GM18519 (cell line): ENCODE measurements at regions not wholly inside any gene's neighbourhood (a gene's known extent, or its start where the extent isn't known, plus 50 kb on each side); places are given as distances from the start of the nearest gene placed in this dataset.
"Not testable (repeated sequence)": the region's sequence is repeated elsewhere in the genome, so short reads cannot be mapped to it uniquely, and the experiment has no call there.

ENCODE experiments used
- ATAC-seq: cut with Tn5 transposase; IDR thresholded peaks from one replicate; pipeline ENCODE4 v1.9.1; 2021; ENCODE audit warnings: mild to moderate bottlenecking, moderate library complexity; ENCODE audit not compliant: unreplicated experiment, low FRiP score

DNA sequence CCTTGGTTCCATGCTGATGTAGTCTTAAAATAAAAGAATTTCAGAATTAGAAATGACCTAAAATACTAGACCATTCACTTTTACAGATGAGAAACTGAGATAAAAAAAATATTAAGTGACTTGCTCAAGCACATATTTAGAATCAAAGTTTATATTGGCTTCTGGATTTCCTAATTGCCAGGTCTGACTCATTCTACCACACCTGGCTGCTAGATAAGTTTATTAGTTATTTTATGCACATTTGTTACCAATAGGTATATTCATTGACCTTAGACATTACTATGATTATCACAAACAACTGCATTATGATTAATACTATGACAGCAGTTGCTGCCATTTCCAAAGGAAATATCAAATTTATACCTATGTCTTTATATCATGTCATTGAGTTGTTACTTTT lies 497.5 kb downstream of the RWDD3 start:
- ATAC-seq: no peak

- no peak for ATAC-seq
Observed at GRCh38 chr1:95733031-95733430, 499.0 kb downstream of the RWDD3 start.

GRCh38 chr1:95733671-95734070 lies 499.7 kb downstream of the RWDD3 start:
- no peak for ATAC-seq

- no peak for ATAC-seq
Observed at GRCh38 chr1:95734560-95734959, 500.6 kb downstream of the RWDD3 start.

DNA sequence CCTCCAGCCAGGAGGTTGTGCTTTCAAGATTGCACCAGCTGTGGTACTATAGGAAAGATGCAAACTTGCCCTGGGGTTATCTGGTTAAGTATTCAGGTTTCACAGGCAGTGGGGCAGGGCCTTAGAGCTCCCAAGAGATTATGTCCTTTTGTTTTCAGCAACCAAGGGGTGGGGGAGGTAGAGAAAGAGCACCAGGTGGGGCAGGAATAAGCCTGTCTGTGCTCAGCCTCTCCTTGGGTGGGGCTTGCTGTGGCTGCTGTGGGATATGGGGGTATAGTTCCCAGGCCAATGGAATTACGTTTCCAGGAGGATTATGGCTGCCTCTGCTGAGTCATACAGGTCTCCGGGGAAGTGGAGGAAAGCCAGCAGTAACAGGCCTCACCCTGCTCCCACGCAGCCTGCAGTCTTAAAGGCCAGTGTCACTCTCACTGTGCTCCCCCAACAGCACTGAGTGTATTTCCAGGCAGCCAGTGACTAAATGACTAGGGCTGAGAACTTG lies 508.6 kb downstream of the RWDD3 start:
- no peak for ATAC-seq

- ATAC-seq: no peak
Observed at GRCh38 chr1:95744731-95745130, 510.7 kb downstream of the RWDD3 start.

- no peak for ATAC-seq
Observed at GRCh38 chr1:95752515-95753381, 518.7 kb downstream of the RWDD3 start.

DNA sequence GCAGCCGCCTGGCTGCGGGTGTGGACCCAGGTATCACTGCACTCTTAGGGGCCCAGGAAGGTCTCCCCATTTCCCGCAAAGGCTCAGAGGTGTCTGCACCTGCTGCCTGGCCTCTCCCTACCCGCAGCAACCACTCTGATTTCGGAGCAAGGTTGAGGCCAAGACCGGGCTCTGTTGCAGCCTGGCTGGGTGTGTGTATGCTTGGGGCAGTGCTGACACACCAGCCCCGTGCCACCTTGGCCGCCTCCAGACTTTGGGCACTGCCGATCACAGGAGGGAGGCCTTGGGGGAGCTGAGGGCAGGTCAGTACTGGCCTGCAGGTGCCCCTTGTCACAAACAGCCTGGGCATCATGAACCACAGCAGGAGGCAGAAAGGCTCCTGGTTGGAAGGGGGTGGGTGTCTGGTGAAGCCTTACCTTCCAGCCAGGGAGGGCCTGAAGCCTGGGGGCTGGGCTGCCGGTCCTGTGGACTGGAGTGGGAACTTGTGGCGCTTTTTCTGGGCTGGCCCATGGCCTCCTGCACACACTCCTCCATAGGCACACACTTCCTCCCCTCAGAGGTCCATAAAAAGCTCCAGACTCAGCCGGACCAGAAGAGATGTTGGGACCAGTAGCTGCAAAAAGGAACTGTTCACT lies 519.5 kb downstream of the RWDD3 start:
- no peak for ATAC-seq

DNA sequence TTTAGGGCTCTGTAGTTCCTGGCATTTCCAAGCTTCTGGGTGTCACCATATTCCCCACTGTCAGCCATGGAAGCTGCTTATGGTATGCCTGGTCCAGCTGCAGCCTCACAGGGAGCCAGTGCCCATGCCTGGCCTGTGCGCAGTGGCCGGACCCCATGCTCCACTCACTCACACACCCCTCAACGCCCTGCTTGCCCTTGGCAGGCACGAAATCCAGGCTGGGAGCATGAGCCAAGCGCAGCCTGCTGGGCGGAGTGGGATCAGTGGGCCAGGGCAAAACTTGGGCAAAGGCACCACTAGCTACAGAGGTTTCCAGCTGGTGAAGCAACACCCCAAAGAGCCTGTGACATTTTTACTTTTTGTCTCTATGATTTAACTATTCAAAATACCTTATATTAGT lies 520.4 kb downstream of the RWDD3 start:
- ATAC-seq: no peak

DNA sequence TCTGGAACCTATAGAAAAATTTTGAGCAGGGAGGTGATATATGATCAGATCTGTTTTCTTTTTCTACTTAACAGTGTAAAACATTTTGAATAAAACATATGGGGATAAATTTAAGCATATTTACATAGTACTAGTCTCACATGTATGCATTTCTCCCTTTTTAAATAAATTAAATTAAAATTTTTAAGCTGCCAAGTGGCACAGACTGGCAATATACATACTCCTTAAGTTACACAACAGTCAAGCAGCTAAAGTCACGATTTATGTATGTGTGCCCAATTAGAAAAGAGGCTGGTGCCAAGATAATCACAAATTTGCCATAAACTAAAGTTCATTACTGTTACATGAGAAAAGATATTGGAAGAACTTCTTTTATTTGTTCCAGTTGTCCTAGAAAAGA lies 532.0 kb downstream of the RWDD3 start:
- ATAC-seq: no peak

GRCh38 chr1:95770581-95770980 lies 536.6 kb downstream of the RWDD3 start:
- ATAC-seq: no peak

- no peak for ATAC-seq
Observed at GRCh38 chr1:95778217-95778616, 544.2 kb downstream of the RWDD3 start.

DNA sequence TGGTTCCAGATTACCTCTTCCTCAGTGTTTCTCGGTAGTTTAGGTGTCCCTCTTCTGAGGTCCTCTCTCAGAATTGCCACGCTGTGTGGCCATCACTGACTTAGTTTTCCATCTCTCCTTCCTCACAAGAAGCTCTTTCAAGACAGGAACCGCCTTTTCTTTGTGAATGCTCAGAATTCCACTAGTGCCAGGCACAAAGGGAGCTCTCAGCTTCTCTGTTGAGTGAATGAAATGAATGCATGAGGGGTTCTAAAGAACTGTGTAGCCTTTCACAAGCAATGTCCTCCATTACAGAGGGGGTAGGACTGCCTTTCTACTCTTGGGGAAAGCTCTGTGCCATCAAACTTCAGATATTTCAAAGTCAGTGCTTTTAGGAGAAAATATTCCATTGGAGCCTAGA lies 546.8 kb downstream of the RWDD3 start:
- no peak for ATAC-seq

- ATAC-seq: no peak
Observed at GRCh38 chr1:95790136-95790535, 556.1 kb downstream of the RWDD3 start.

DNA sequence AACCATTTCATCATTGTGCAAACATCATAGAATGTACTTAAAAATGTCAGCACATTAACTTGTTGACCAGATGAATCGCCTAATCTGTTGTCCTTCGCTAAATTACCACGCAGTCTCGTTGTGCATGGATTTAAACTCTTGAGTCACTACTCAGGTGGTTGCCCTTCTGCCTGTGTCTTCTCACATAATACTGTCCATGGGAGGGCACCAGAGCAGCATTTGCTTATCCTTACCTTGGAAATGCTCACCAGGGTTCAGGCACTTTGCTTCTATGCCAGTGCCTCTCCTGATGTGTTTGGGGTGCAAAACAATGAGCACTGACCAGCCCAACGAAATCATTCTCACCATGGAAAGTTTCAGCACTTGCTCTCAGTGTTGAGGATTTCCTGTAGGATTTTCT lies 559.9 kb downstream of the RWDD3 start:
- no peak for ATAC-seq

GRCh38 chr1:95797761-95798160 lies 563.8 kb downstream of the RWDD3 start:
- not testable (repeated sequence) for ATAC-seq

DNA sequence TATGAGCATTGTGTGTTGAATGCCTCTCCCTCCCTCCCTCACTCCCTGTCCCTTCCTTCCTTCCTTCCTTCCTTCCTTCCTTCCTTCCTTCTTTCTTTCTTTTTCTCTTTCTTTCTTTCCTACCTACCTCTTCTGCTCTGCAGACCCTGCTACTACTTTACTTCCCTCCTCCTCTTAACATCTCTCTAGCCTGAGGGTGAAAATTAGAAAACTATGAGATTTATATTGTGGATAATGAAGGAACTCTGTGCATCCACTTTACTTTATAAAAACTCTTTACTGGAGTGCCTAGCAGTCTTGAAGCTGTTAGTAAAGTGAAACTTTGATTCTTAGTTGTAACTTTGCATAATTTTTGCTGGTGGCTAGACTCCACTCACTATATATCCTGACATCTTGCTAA lies 572.2 kb downstream of the RWDD3 start:
- ATAC-seq: no peak

- ATAC-seq: no peak
Observed at GRCh38 chr1:95809391-95809790, 575.4 kb downstream of the RWDD3 start.

- ATAC-seq: no peak
Observed at GRCh38 chr1:95815511-95815910, 581.5 kb downstream of the RWDD3 start.

GRCh38 chr1:95829556-95829955 lies 595.5 kb downstream of the RWDD3 start:
- ATAC-seq: no peak

DNA sequence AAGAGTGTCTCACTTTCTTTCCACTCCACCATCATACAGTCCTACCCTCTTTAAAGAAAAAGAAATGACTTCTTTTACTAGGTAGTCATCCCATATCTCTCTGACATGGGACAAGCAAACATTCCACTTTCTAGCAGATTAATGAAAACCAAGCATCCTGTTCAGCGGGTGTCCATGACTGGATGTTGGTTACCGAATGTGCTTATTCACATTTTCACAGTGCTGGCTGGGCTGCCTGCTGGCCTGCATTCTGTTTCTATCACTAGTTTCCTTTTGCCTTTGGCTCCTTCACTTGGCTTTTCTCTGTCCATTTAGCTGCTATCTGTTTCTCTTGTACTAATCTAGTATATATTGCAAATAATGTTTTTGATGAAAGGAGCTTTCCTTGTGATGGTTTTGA lies 598.4 kb downstream of the RWDD3 start:
- ATAC-seq: no peak

DNA sequence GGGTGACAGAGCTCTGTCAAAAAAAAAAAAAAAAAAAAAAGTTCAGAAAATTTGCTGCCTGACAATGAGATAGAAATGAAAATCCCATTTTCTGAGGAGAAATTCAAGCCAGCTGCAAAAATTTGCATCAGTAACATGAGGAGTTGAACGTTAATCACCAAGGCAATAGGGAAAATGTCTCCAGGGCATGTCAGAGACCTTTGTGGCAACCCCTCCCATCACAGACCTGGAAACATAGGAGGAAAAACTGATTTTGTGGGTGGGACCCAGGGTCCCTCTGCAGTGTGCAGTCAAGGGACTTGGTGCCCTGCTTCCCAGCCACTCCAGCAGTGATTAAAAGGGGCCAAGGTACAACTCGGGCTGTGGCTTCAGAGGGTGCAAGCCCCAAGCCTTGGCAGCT lies 615.4 kb downstream of the RWDD3 start:
- ATAC-seq: no peak
